OCI-LY7 (cell line): ENCODE measurements at regions not wholly inside any gene's neighbourhood (a gene's known extent, or its start where the extent isn't known, plus 50 kb on each side); places are given as distances from the start of the nearest gene placed in this dataset.

Experiments used
- BruUV-seq: library from RNA; stranded (reverse); fragments of 400-500 nt; replicated peaks from 2 replicates; lab custom pipeline; 2021; lab: Mats Ljungman, UMichigan
- CTCF ChIA-PET: fragments of 300-600 bp; sonication (Branson Sonifier 250); formaldehyde crosslinking; loops from one replicate; lab custom pipeline; 2022; ENCODE audit warnings: antibody characterized with exemption; ENCODE audit not compliant: unreplicated experiment; lab: Charles Lee
- POLR2A ChIA-PET: fragments of 300-600 bp; sonication (Branson Sonifier 250); formaldehyde crosslinking; loops from one replicate; lab custom pipeline; 2022; ENCODE audit warnings: antibody characterized with exemption; lab: Charles Lee
- DNase-seq: peaks from one replicate; pipeline ENCODE4 v3.0.0-alpha.2; 2015; ENCODE audit warnings: low spot score
- H2AFZ ChIP-seq: fragments of 200-600 bp; sonication (generic), shearing (Covaris generic); 2 replicates; pipeline ENCODE4 v1.6.1; 2014; ENCODE audit warnings: mild to moderate bottlenecking, antibody characterized with exemption, low read length, moderate library complexity
- H3K27ac ChIP-seq: fragments of 200-600 bp; sonication (generic); 2 replicates; pipeline ENCODE4 v1.5.1; 2014; ENCODE audit warnings: mixed run types, low read depth, mild to moderate bottlenecking, moderate library complexity, low read length, inconsistent platforms; ENCODE audit not compliant: poor library complexity, severe bottlenecking
- H3K36me3 ChIP-seq: fragments of 200-600 bp; sonication (generic); 2 replicates; pipeline ENCODE4 v1.6.1; 2014; ENCODE audit warnings: mild to moderate bottlenecking, antibody characterized with exemption, low read length, moderate library complexity, mixed read lengths; ENCODE audit not compliant: insufficient read depth
- H3K4me1 ChIP-seq: fragments of 200-600 bp; sonication (generic); 2 replicates; pipeline ENCODE4 v1.5.1; 2014; ENCODE audit warnings: mild to moderate bottlenecking, low read length; ENCODE audit not compliant: insufficient read depth, poor library complexity, severe bottlenecking
- H3K4me2 ChIP-seq: fragments of 200-600 bp; sonication (generic); 2 replicates; pipeline ENCODE4 v1.6.1; 2014; ENCODE audit warnings: mild to moderate bottlenecking, low read length
- H3K4me3 ChIP-seq: fragments of 200-600 bp; sonication (generic); 2 replicates; pipeline ENCODE4 v1.5.1; 2014; ENCODE audit warnings: mild to moderate bottlenecking, low read depth, low read length; ENCODE audit not compliant: poor library complexity, severe bottlenecking
- H3K79me2 ChIP-seq: fragments of 200-600 bp; sonication (generic); 2 replicates; pipeline ENCODE4 v1.6.1; 2016; ENCODE audit warnings: low read depth, mild to moderate bottlenecking, low read length, moderate library complexity, mixed read lengths; ENCODE audit not compliant: insufficient read depth
- H3K9me2 ChIP-seq: fragments of 200-600 bp; sonication (generic); 2 replicates; pipeline ENCODE4 v1.6.1; 2016; ENCODE audit warnings: mild to moderate bottlenecking, low read length, mixed read lengths; ENCODE audit not compliant: insufficient read depth
- H3K9me3 ChIP-seq: fragments of 200-600 bp; sonication (generic); 2 replicates; pipeline ENCODE4 v1.6.1; 2014; ENCODE audit warnings: mild to moderate bottlenecking, mixed run types, low read length, mixed read lengths
- H4K20me1 ChIP-seq: fragments of 200-600 bp; sonication (generic); 2 replicates; pipeline ENCODE4 v1.6.1; 2014; ENCODE audit warnings: mild to moderate bottlenecking, antibody characterized with exemption, low read length, moderate library complexity, mixed read lengths; ENCODE audit not compliant: insufficient read depth
- CTCF ChIP-seq: fragments of 200-600 bp; sonication (generic); conservative IDR thresholded peaks from 2 replicates; pipeline ENCODE4 v1.5.1; 2014; ENCODE audit warnings: mild to moderate bottlenecking, antibody characterized with exemption, low read length, moderate library complexity, mixed read lengths
- EZH2phosphoT487 ChIP-seq: fragments of 200-600 bp; sonication (generic); IDR thresholded peaks from 2 replicates; pipeline ENCODE4 v1.6.1; 2018; ENCODE audit warnings: low read depth, borderline replicate concordance, mild to moderate bottlenecking, mixed run types, antibody characterized with exemption, low read length, moderate library complexity, mixed read lengths
- intact Hi-C: fragments of 100-400 bp; cut with micrococcal nuclease; formaldehyde crosslinking; loops from one replicate; pipeline ENCODE4 v1.10.0; 2022; ENCODE audit not compliant: unreplicated experiment

- ChIA-PET POLR2A (interaction anchor here (0.6 kb wide), 1 partner anchor 159 kb away, joined by 3 read pairs; no protein-coding TSS in a partner anchor), CTCF (no interaction called here)
- Histone ChIP-seq H3K79me2 (no peaks in the 10 kb centered on the region), H3K4me2 (no peak overlapping the region), H3K36me3 (no peaks in the 10 kb centered on the region), H3K4me1 (no peaks in the 10 kb centered on the region), H3K9me3 (no peaks in the 10 kb centered on the region), H2AFZ (no peak overlapping the region), H3K4me3 (no peak overlapping the region), H3K9me2 (no peaks in the 10 kb centered on the region), H4K20me1 (no peaks in the 10 kb centered on the region), H3K27ac (no peak overlapping the region)
- DNase-seq = no peak
- intact Hi-C loops = no loop called here
- TF ChIP-seq CTCF = no peak
- no peak for TF ChIP-seq EZH2phosphoT487
- no TSS peak for BruUV-seq
These were observed 1126.8 kb upstream of the PHF14 start for GRCh38 chr7:9846902-9847301.

GRCh38 chr7:9854605-9855004 is 1119.1 kb upstream of the PHF14 start:
- CTCF ChIA-PET = no interaction called here
- H3K4me1 ChIP-seq = no peaks in the 10 kb centered on the region
- no peaks in the 10 kb centered on the region for H3K9me3 ChIP-seq
- BruUV-seq = no TSS peak
- H3K27ac ChIP-seq = no peak overlapping the region
- TF ChIP-seq EZH2phosphoT487 (no peak), CTCF (no peak)
- no peaks in the 10 kb centered on the region for H3K79me2 ChIP-seq
- no peaks in the 10 kb centered on the region for H4K20me1 ChIP-seq
- H3K9me2 ChIP-seq = no peaks in the 10 kb centered on the region
- POLR2A ChIA-PET = no interaction called here
- intact Hi-C loops = no loop called here
- no peak overlapping the region for H3K4me3 ChIP-seq
- no peaks in the 10 kb centered on the region for H3K36me3 ChIP-seq
- H2AFZ ChIP-seq = no peak overlapping the region
- DNase-seq = no peak
- H3K4me2 ChIP-seq = no peak overlapping the region

GRCh38 chr7:9856668-9857067 is 1117.0 kb upstream of the PHF14 start:
- no peaks in the 10 kb centered on the region for H4K20me1 ChIP-seq
- no peak overlapping the region for H3K27ac ChIP-seq
- no peaks in the 10 kb centered on the region for H3K36me3 ChIP-seq
- TF ChIP-seq CTCF = no peak
- TF ChIP-seq EZH2phosphoT487 = no peak
- CTCF ChIA-PET = no interaction called here
- no peaks in the 10 kb centered on the region for H3K9me2 ChIP-seq
- H3K4me3 ChIP-seq = no peak overlapping the region
- no peak for DNase-seq
- no peak overlapping the region for H2AFZ ChIP-seq
- POLR2A ChIA-PET = no interaction called here
- no peaks in the 10 kb centered on the region for H3K9me3 ChIP-seq
- intact Hi-C loops = no loop called here
- no TSS peak for BruUV-seq
- H3K79me2 ChIP-seq = no peaks in the 10 kb centered on the region
- no peak overlapping the region for H3K4me2 ChIP-seq
- H3K4me1 ChIP-seq = no peaks in the 10 kb centered on the region
